Coronary artery (tissue), 2 donors: ENCODE measurements at regions not wholly inside any gene's neighbourhood (a gene's known extent, or its start where the extent isn't known, plus 50 kb on each side); places are given as distances from the start of the nearest gene placed in this dataset.

Experiments
- DNase-seq: peaks from one replicate; pipeline ENCODE4 v3.0.0-alpha.2; 2017; ENCODE audit warnings: low spot score
- H3K27ac ChIP-seq, 2 donors: fragments of 200-600 bp; sonication (generic); one replicate each; pipeline ENCODE4 v1.5.1; 2016 to 2019
- H3K4me3 ChIP-seq: fragments of 200-600 bp; sonication (generic); 2 replicates; pipeline ENCODE4 v1.5.1; 2016; ENCODE audit warnings: mild to moderate bottlenecking, moderate library complexity
- CTCF ChIP-seq: fragments of 200-600 bp; sonication (generic); IDR thresholded peaks from one replicate; pipeline ENCODE4 v1.5.1; 2019; ENCODE audit warnings: antibody characterized with exemption

GRCh38 chr3:83092521-83093221 lies 1331.2 kb upstream of the GBE1 start:
- TF ChIP-seq CTCF: no peak

GRCh38 chr3:83076041-83076440 lies 1314.6 kb upstream of the GBE1 start:
- no peak for DNase-seq
- no peak overlapping the region for H3K27ac ChIP-seq
- no peak overlapping the region for H3K4me3 ChIP-seq
- no peak for TF ChIP-seq CTCF

More at GRCh38 chr3:83092521-83093221, 1331.2 kb upstream of the GBE1 start:
- Histone ChIP-seq H3K27ac (no peak overlapping the region), H3K4me3 (no peak overlapping the region)
- DNase-seq: no peak

- TF ChIP-seq CTCF: no peak
- Histone ChIP-seq H3K27ac (no peak overlapping the region), H3K4me3 (no peak overlapping the region)
- DNase-seq: no peak
Observed at GRCh38 chr3:83074485-83074884, 1313.0 kb upstream of the GBE1 start.

GRCh38 chr3:83065851-83066460 lies 1304.5 kb upstream of the GBE1 start:
- TF ChIP-seq CTCF: no peak
- no peak for DNase-seq
- no peak overlapping the region for H3K4me3 ChIP-seq
- H3K27ac ChIP-seq: no peak overlapping the region

GRCh38 chr3:83063446-83063845 lies 1302.0 kb upstream of the GBE1 start:
- no peak overlapping the region for H3K27ac ChIP-seq
- no peak for DNase-seq
- TF ChIP-seq CTCF: no peak
- H3K4me3 ChIP-seq: no peak overlapping the region

- DNase-seq: no peak
- TF ChIP-seq CTCF: no peak
- Histone ChIP-seq H3K4me3 (no peak overlapping the region), H3K27ac (no peak overlapping the region)
Observed at GRCh38 chr3:83048556-83048955, 1287.1 kb upstream of the GBE1 start.

- no peak overlapping the region for H3K4me3 ChIP-seq
- TF ChIP-seq CTCF: no peak
- DNase-seq: no peak
- peak overlapping the region in 1 of 2 donors; percentile 16 for H3K27ac ChIP-seq
Observed at GRCh38 chr3:83039422-83039821, 1278.0 kb upstream of the GBE1 start.
